CD4-positive, alpha-beta memory T cell (primary cell): ENCODE measurements at regions not wholly inside any gene's neighbourhood (a gene's known extent, or its start where the extent isn't known, plus 50 kb on each side); places are given as distances from the start of the nearest gene placed in this dataset.
A peak's percentile ranks its signal among the peaks of the same experiment; 100 is the strongest.
"Not testable (repeated sequence)": the region's sequence is repeated elsewhere in the genome, so short reads cannot be mapped to it uniquely, and the experiment has no call there.

Source experiments
- CTCF ChIA-PET: fragments of 350-600 bp; sonication (Branson Sonifier 250); formaldehyde crosslinking; loops from one replicate; lab custom pipeline; 2021; ENCODE audit warnings: inconsistent platforms; ENCODE audit not compliant: partially characterized antibody; lab: Charles Lee
- POLR2A ChIA-PET: fragments of 350-600 bp; sonication (Branson Sonifier 250); formaldehyde crosslinking; loops from one replicate; lab custom pipeline; 2021; ENCODE audit not compliant: partially characterized antibody; lab: Charles Lee
- DNase-seq, 5 donors: peaks; one replicate each; pipeline versions ENCODE4 v3.0.0 to v3.0.0-alpha.2; 2020 to 2022; ENCODE audit warnings: mixed read lengths in 1 of 5
- H3K27ac ChIP-seq: one replicate; pipeline ENCODE4 v1.7.0; 2013; ENCODE audit warnings: low read depth, low read length
- H3K27me3 ChIP-seq: 2 replicates; pipeline ENCODE4 v1.7.0; 2013; ENCODE audit warnings: mild to moderate bottlenecking, low read length, moderate library complexity; ENCODE audit not compliant: insufficient read depth
- H3K36me3 ChIP-seq: 2 replicates; pipeline ENCODE4 v1.7.0; 2013; ENCODE audit warnings: mild to moderate bottlenecking, low read length, moderate library complexity; ENCODE audit not compliant: insufficient read depth
- H3K4me1 ChIP-seq: 2 replicates; pipeline ENCODE4 v1.7.0; 2013; ENCODE audit warnings: mild to moderate bottlenecking, low read length, moderate library complexity; ENCODE audit not compliant: insufficient read depth
- H3K4me3 ChIP-seq, 2 donors: one replicate each; pipeline ENCODE4 v1.7.0; 2013; ENCODE audit warnings: low read length in 2 of 2, mild to moderate bottlenecking in 1 of 2
- H3K9me3 ChIP-seq, 2 donors: one replicate each; pipeline ENCODE4 v1.7.0; 2013; ENCODE audit warnings: low read length in 2 of 2, control low read depth in 1 of 2; ENCODE audit not compliant: control insufficient read depth in 1 of 2
- H3K27ac Mint-ChIP-seq, 7 donors: one replicate each; pipeline ENCODE4 v1.8.0; 2020 to 2021; ENCODE audit warnings: mixed read lengths in 7 of 7, mild to moderate bottlenecking in 6 of 7, inconsistent platforms in 3 of 7, moderate library complexity in 3 of 7
- H3K27me3 Mint-ChIP-seq, 2 donors: one replicate each; pipeline ENCODE4 v1.8.0; 2020 to 2021; ENCODE audit warnings: mixed read lengths in 2 of 2
- H3K36me3 Mint-ChIP-seq, 2 donors: one replicate each; pipeline ENCODE4 v1.8.0; 2020 to 2021; ENCODE audit warnings: mixed read lengths in 2 of 2, inconsistent platforms in 1 of 2, mild to moderate bottlenecking in 1 of 2
- H3K4me1 Mint-ChIP-seq, 4 donors: one replicate each; pipeline ENCODE4 v1.8.0; 2020 to 2021; ENCODE audit warnings: mixed read lengths in 4 of 4, mild to moderate bottlenecking in 1 of 4
- H3K4me3 Mint-ChIP-seq, 8 donors: one replicate each; pipeline ENCODE4 v1.8.0; 2020 to 2021; ENCODE audit warnings: mixed read lengths in 8 of 8, mild to moderate bottlenecking in 7 of 8, moderate library complexity in 6 of 8, inconsistent platforms in 3 of 8
- H3K9me3 Mint-ChIP-seq, 8 donors: one replicate each; pipeline ENCODE4 v1.8.0; 2020 to 2021; ENCODE audit warnings: mixed read lengths in 8 of 8, mild to moderate bottlenecking in 5 of 8, inconsistent platforms in 3 of 8, moderate library complexity in 1 of 8
- intact Hi-C: fragments of 100-400 bp; cut with micrococcal nuclease; formaldehyde crosslinking; loops from one replicate; pipeline ENCODE4 v1.15.1; 2023

DNA sequence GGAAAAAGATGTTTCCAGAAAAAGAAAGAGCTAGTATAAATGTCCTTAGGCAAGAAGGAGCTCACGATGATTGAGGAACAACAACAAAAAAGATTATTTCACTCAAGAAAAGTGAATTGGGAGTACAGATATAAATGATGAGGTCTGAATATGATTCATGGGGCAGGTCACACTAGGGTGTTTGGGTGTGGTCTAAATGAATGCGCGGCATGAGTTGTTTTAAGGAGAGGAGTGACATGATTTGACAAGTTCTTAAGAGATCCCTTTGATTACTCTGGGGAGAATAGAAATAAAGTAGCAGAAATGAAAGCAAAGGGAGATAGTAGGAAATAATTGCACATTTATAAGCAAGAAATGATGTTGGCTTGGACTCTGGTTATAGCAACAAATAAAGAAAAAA is 59.3 kb downstream of the NUTM2D start:
- H3K4me3 ChIP-seq, POLR2A ChIA-PET, H3K36me3 Mint-ChIP-seq, H3K9me3 ChIP-seq, H3K27me3 Mint-ChIP-seq, H3K27me3 ChIP-seq, CTCF ChIA-PET, H3K36me3 ChIP-seq, H3K4me1 Mint-ChIP-seq, H3K9me3 Mint-ChIP-seq, H3K4me3 Mint-ChIP-seq, H3K27ac Mint-ChIP-seq, intact Hi-C loops, H3K4me1 ChIP-seq, H3K27ac ChIP-seq, DNase-seq: not testable (repeated sequence)

DNA sequence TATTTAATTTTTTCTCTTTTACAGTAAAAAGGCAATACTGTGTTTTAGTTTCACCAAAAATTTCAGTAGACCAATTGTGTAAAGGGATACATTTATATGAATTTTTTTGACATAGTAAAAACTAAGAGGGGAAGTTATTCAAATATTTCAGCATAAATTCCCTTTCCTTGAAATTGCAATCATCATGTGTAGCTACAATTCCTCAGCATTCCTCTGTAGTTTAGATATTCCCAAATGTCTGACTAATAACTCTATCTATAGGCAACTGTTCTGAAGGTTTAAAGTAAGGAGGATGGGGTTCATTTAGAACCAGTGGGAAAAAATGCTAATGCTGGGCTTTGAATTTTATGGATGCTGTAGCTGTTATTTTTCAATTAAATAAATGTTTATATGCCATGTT is 65.1 kb downstream of the NUTM2D start:
- H3K4me3 ChIP-seq, H3K27ac ChIP-seq, H3K9me3 ChIP-seq, H3K36me3 Mint-ChIP-seq, CTCF ChIA-PET, H3K9me3 Mint-ChIP-seq, H3K4me3 Mint-ChIP-seq, POLR2A ChIA-PET, H3K27ac Mint-ChIP-seq, H3K36me3 ChIP-seq, H3K27me3 Mint-ChIP-seq, H3K4me1 Mint-ChIP-seq, H3K4me1 ChIP-seq, DNase-seq, H3K27me3 ChIP-seq, intact Hi-C loops: not testable (repeated sequence)

DNA sequence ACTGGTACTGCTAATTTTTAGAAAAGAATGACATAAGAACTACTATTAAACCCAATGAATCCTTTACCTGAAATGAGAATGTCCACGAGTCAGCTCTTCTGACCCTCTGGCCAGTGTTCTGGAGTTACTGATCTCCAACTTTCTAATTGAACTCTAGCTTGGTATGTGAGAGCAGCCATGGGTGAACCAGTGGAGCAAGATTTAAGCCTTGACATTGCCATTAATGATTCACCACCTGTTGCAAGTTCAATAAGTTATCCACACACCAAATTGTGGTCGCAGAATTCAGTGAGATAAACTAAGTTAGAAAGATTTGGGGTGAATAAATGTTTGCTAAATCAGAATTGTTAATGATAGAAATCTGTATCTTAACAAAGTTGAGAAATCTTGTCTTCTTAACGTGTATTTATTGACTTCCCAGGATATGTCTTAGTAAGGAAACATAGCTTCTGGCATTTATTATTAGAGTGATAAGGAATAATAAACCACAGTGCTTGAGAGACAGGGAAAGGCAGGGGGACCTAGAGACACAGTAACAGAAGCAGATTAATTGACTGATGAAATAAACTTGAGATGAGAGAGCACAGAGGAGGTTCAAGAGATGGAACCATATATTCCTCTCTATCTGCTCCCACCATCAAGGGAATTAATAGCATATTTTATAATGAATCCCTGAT is 67.3 kb downstream of the NUTM2D start:
- H3K4me3 Mint-ChIP-seq, H3K27ac Mint-ChIP-seq, H3K27ac ChIP-seq, H3K9me3 Mint-ChIP-seq, intact Hi-C loops, H3K36me3 ChIP-seq, H3K4me1 Mint-ChIP-seq, H3K9me3 ChIP-seq, H3K4me3 ChIP-seq, H3K27me3 ChIP-seq, POLR2A ChIA-PET, H3K27me3 Mint-ChIP-seq, DNase-seq, CTCF ChIA-PET, H3K36me3 Mint-ChIP-seq, H3K4me1 ChIP-seq: not testable (repeated sequence)

DNA sequence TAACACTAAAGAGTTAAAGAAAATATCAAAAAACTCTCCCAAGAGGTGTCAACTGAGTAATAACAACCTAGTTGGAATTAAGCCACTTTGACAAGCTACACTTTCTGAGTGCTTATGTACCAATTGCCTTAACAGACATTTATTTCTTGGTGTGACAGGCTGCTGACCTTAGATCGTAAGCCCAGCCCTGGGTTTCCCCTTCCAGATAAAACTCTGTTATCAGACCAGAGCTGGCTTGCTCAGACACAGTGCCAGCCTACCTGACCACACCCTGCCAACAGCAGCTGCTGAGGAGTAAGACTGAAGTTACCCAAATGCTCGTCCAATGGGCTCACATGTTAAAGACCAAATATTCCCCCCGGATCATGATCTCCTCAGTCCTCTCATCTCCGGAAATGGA is 70.9 kb upstream of the MINPP1 start:
- H3K9me3 ChIP-seq, H3K4me3 Mint-ChIP-seq, H3K9me3 Mint-ChIP-seq, CTCF ChIA-PET, H3K4me1 ChIP-seq, H3K4me3 ChIP-seq, H3K36me3 ChIP-seq, intact Hi-C loops, POLR2A ChIA-PET, H3K36me3 Mint-ChIP-seq, H3K27ac Mint-ChIP-seq, H3K27me3 ChIP-seq, H3K27ac ChIP-seq, H3K4me1 Mint-ChIP-seq, H3K27me3 Mint-ChIP-seq, DNase-seq: not testable (repeated sequence)

DNA sequence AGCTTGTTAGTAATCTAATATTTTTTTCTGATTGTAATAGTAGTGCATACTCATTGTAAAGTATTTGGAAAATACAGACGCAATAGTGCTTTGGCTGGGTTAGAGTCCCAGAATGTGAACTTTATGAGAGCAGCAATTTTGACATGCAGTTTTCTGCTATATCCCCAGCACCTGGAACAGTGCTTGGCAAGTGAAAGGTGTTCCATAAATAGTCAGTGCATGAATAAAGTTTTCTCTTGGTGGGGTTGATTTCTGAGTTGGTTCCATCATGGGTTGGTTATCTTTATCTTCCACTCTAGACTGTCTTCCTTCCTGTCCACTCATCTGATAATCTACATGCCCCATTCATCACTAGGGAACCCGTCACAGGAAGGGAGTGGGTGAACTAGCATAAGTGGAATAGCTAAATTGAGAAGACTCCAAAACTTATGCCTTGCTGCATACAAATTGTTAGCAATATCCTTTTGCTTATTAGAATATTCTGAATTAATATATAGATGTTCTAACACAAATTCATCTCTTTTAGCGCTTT is 69.3 kb upstream of the MINPP1 start:
- CTCF ChIA-PET, H3K9me3 ChIP-seq, H3K36me3 Mint-ChIP-seq, H3K4me1 Mint-ChIP-seq, H3K4me3 ChIP-seq, H3K27me3 Mint-ChIP-seq, H3K4me1 ChIP-seq, intact Hi-C loops, H3K9me3 Mint-ChIP-seq, H3K27ac ChIP-seq, H3K27ac Mint-ChIP-seq, POLR2A ChIA-PET, DNase-seq, H3K36me3 ChIP-seq, H3K27me3 ChIP-seq, H3K4me3 Mint-ChIP-seq: not testable (repeated sequence)

DNA sequence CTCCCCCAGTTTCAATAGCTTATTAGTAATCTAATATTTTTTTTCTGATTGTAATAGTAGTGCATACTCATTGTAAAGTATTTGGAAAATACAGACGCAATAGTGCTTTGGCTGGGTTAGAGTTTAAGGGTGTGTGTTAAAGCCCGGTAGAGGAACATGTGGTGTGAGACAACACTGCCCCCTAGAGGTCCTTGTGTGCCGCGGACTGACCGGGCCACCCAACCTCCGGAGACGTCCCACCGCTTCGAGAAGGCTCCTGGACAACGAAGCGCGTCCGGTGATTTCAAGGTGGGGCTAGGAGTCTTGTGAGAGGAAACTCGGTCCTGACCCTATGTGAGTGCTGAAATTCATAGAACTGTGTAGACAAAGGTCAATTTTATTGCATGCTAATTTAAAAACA is 68.6 kb upstream of the MINPP1 start:
- H3K4me1 ChIP-seq, H3K4me3 Mint-ChIP-seq, intact Hi-C loops, H3K9me3 ChIP-seq, H3K36me3 Mint-ChIP-seq, H3K4me1 Mint-ChIP-seq, H3K36me3 ChIP-seq, H3K27me3 Mint-ChIP-seq, H3K4me3 ChIP-seq, CTCF ChIA-PET, H3K9me3 Mint-ChIP-seq, H3K27me3 ChIP-seq, POLR2A ChIA-PET, H3K27ac ChIP-seq, H3K27ac Mint-ChIP-seq: not testable (repeated sequence)
- DNase-seq, result peak in 4 of 5 donors; percentile 2 to 20 (median 14)

DNA sequence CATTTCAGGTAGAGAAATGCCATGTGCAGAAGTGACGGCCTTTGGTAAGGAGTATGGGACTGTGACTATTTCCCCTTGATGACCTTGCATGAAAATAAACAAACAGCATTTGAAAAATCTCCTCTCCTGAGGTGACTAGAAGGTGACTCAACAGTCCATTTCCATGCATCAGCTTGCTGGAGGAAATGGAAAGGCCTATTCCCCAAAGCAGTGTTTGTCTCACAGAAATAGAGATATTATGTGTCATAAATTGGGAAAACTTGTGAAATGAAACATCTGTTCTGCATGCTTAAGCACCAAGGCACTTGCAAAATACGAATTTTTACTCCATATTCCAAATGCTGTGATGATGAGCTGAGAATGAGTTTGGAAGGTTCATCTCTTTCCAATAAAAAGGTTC is 67.2 kb upstream of the MINPP1 start:
- H3K36me3 Mint-ChIP-seq, H3K4me1 Mint-ChIP-seq, H3K27me3 Mint-ChIP-seq, H3K27ac ChIP-seq, H3K9me3 Mint-ChIP-seq, H3K4me3 ChIP-seq, DNase-seq, H3K4me1 ChIP-seq, CTCF ChIA-PET, H3K4me3 Mint-ChIP-seq, intact Hi-C loops, H3K27me3 ChIP-seq, H3K36me3 ChIP-seq, H3K9me3 ChIP-seq, POLR2A ChIA-PET, H3K27ac Mint-ChIP-seq: not testable (repeated sequence)
